MM.1S (cell line): ENCODE measurements at regions not wholly inside any gene's neighbourhood (a gene's known extent, or its start where the extent isn't known, plus 50 kb on each side); places are given as distances from the start of the nearest gene placed in this dataset.

Source experiments
- DNase-seq: peaks from one replicate; pipeline ENCODE4 v3.0.0-alpha.2; 2015
- H2AFZ ChIP-seq: fragments of 300-600 bp; sonication (generic); 2 replicates; pipeline ENCODE4 v1.6.0; 2016; ENCODE audit warnings: antibody characterized with exemption, low read length
- H3F3A ChIP-seq: fragments of 300-600 bp; sonication (generic); 2 replicates; pipeline ENCODE4 v1.6.1; 2016; ENCODE audit warnings: mild to moderate bottlenecking, antibody characterized with exemption, low read length, moderate library complexity, mixed read lengths; ENCODE audit not compliant: insufficient read depth
- H3K27ac ChIP-seq: fragments of 300-600 bp; sonication (generic); 2 replicates; pipeline ENCODE4 v1.5.1; 2016; ENCODE audit warnings: mild to moderate bottlenecking, low read length
- H3K27me3 ChIP-seq: fragments of 300-600 bp; sonication (generic); replicated peaks from 2 replicates; pipeline ENCODE4 v1.6.0; 2016; ENCODE audit warnings: low read length; ENCODE audit not compliant: insufficient read depth
- H3K36me3 ChIP-seq: fragments of 300-600 bp; sonication (generic); replicated peaks from 2 replicates; pipeline ENCODE4 v1.6.1; 2016; ENCODE audit warnings: mild to moderate bottlenecking, low read length, mixed read lengths; ENCODE audit not compliant: insufficient read depth
- H3K4me1 ChIP-seq: fragments of 300-600 bp; sonication (generic); 2 replicates; pipeline ENCODE4 v1.6.1; 2016; ENCODE audit warnings: low read length, mixed read lengths
- H3K4me2 ChIP-seq: fragments of 300-600 bp; sonication (generic); 2 replicates; pipeline ENCODE4 v1.6.0; 2016; ENCODE audit warnings: low read depth, low read length
- H3K4me3 ChIP-seq: fragments of 300-600 bp; sonication (generic); 2 replicates; pipeline ENCODE4 v1.5.1; 2016; ENCODE audit warnings: low read length, mixed read lengths
- H3K79me2 ChIP-seq: fragments of 300-600 bp; sonication (generic); 2 replicates; pipeline ENCODE4 v1.6.1; 2016; ENCODE audit warnings: mixed run types, low read length, mixed read lengths
- H3K9ac ChIP-seq: fragments of 300-600 bp; sonication (generic); 2 replicates; pipeline ENCODE4 v1.6.1; 2016; ENCODE audit warnings: low read length, mixed read lengths
- H3K9me2 ChIP-seq: fragments of 300-600 bp; sonication (generic); replicated peaks from 2 replicates; pipeline ENCODE4 v1.6.1; 2016; ENCODE audit warnings: mild to moderate bottlenecking, low read length, mixed read lengths; ENCODE audit not compliant: insufficient read depth
- H3K9me3 ChIP-seq: fragments of 300-600 bp; sonication (generic); replicated peaks from 2 replicates; pipeline ENCODE4 v1.6.1; 2016; ENCODE audit warnings: mild to moderate bottlenecking, low read length, mixed read lengths; ENCODE audit not compliant: insufficient read depth
- H4K20me1 ChIP-seq: fragments of 300-600 bp; sonication (generic); 2 replicates; pipeline ENCODE4 v1.6.1; 2016; ENCODE audit warnings: mild to moderate bottlenecking, low read length, moderate library complexity, mixed read lengths; ENCODE audit not compliant: insufficient read depth
- EZH2 ChIP-seq: fragments of 300-600 bp; sonication (generic); optimal IDR thresholded peaks from 2 replicates; pipeline ENCODE3; 2017; ENCODE audit warnings: low read depth, mild to moderate bottlenecking, antibody characterized with exemption, low read length, mixed read lengths
- EZH2phosphoT487 ChIP-seq: fragments of 300-600 bp; sonication (generic); IDR thresholded peaks from 2 replicates; pipeline ENCODE4 v1.6.1; 2018; ENCODE audit warnings: antibody characterized with exemption, low read length
- TF ChIP-seq, protein P1 (sequence below): fragments of 300-600 bp; sonication (generic); IDR thresholded peaks from 2 replicates; pipeline ENCODE4 v1.5.1; 2016; ENCODE audit warnings: antibody characterized with exemption, low read length, mixed read lengths

DNA sequence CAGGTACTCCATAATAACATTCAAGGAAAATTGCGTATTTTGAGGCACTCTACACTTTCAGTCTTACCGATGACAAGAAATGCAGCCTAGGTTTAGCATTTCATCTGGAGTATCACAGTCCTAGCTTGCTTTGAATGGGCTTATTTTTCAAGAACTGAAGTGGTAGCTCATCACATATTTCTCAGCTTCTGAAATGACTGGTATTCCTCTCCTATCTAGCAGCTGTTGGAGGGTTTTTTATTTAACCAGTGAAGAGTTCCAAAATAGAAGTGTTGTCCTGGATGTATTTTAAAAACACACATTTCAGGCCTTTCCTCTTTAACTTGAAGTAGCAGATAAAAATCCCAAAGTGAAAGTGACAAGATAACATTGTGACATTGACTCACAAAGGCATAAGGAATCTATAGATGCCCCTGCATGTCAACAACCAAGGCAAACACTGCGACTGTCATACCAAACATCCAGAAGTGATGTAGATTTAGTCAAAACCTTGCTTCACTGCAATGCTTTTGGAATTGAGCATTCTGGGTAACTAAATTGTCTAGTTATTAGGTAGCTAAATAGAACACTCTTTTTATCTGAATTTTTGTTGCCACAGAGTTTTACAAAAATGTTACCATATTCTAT, 182.2 kb upstream of the FBXO33 start:
- DNase-seq: no peak
- no peaks in the 10 kb centered on the region for H3K9me3 ChIP-seq
- H3K27ac ChIP-seq: no peak overlapping the region
- H3K27me3 ChIP-seq: no peaks in the 10 kb centered on the region
- no peak overlapping the region for H3K4me2 ChIP-seq
- no peak overlapping the region for H2AFZ ChIP-seq
- no peaks in the 10 kb centered on the region for H3K4me1 ChIP-seq
- H3F3A ChIP-seq: no peaks in the 10 kb centered on the region
- no peaks in the 10 kb centered on the region for H4K20me1 ChIP-seq
- H3K36me3 ChIP-seq: no peaks in the 10 kb centered on the region
- no peak overlapping the region for H3K9ac ChIP-seq
- H3K79me2 ChIP-seq: no peaks in the 10 kb centered on the region
- TF ChIP-seq EZH2phosphoT487 (no peak), EZH2 (no peak)
- TF ChIP-seq, protein P1, sequence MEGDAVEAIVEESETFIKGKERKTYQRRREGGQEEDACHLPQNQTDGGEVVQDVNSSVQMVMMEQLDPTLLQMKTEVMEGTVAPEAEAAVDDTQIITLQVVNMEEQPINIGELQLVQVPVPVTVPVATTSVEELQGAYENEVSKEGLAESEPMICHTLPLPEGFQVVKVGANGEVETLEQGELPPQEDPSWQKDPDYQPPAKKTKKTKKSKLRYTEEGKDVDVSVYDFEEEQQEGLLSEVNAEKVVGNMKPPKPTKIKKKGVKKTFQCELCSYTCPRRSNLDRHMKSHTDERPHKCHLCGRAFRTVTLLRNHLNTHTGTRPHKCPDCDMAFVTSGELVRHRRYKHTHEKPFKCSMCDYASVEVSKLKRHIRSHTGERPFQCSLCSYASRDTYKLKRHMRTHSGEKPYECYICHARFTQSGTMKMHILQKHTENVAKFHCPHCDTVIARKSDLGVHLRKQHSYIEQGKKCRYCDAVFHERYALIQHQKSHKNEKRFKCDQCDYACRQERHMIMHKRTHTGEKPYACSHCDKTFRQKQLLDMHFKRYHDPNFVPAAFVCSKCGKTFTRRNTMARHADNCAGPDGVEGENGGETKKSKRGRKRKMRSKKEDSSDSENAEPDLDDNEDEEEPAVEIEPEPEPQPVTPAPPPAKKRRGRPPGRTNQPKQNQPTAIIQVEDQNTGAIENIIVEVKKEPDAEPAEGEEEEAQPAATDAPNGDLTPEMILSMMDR: no peak
- no peaks in the 10 kb centered on the region for H3K9me2 ChIP-seq
- H3K4me3 ChIP-seq: no peak overlapping the region

DNA sequence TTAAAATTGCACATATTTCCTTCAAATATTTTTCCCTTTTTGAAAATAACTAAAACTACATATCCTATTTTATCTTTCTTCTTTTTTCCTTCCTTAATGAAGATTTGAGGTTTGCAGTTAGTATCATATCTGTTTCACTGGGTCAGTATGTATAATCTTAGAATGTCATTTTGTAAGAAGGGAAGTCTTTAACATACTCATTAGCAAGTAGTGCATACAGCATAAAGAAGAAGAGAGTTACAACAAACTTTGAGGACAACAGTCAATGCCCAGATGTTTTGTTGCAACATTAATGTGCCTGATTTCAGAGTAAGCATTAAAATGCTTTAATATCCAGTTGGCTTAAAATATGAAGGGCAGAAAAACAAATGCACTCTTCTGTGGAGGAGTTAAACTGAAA, 176.9 kb upstream of the FBXO33 start:
- no peak overlapping the region for H3K27ac ChIP-seq
- no peaks in the 10 kb centered on the region for H3F3A ChIP-seq
- no peaks in the 10 kb centered on the region for H3K9me2 ChIP-seq
- TF ChIP-seq, protein P1: no peak
- TF ChIP-seq EZH2 (no peak), EZH2phosphoT487 (no peak)
- H2AFZ ChIP-seq: no peak overlapping the region
- no peaks in the 10 kb centered on the region for H3K27me3 ChIP-seq
- no peak for DNase-seq
- H3K4me1 ChIP-seq: no peaks in the 10 kb centered on the region
- H3K4me2 ChIP-seq: no peak overlapping the region
- H3K79me2 ChIP-seq: no peaks in the 10 kb centered on the region
- H3K9ac ChIP-seq: no peak overlapping the region
- no peaks in the 10 kb centered on the region for H3K36me3 ChIP-seq
- H4K20me1 ChIP-seq: no peaks in the 10 kb centered on the region
- H3K4me3 ChIP-seq: no peak overlapping the region
- H3K9me3 ChIP-seq: no peaks in the 10 kb centered on the region

DNA sequence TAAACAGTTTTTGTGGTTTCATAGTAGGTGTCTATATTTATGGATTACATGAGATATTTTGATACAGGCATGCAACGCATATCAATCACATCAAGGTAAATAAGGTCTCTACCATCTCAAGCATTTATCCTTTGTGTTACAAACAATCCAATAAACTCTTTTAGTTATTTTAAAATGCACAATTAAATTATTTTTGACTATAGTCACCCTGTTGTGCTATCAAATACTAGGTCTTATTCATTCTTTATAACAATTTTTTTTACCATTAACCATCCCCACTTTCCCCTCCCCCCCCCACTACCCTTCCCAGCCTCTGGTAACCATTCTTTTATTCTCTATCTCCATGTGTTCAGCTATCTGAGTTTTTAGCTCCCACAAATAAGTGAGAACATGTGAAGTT, 175.7 kb upstream of the FBXO33 start:
- TF ChIP-seq, protein P1: no peak
- TF ChIP-seq EZH2phosphoT487: no peak
- no peak for TF ChIP-seq EZH2
- Histone ChIP-seq H4K20me1 (no peaks in the 10 kb centered on the region), H3K4me3 (no peak overlapping the region), H3K4me2 (no peak overlapping the region), H3K4me1 (no peaks in the 10 kb centered on the region), H3K27me3 (no peaks in the 10 kb centered on the region), H3K79me2 (no peaks in the 10 kb centered on the region), H3K9ac (no peak overlapping the region), H3K9me3 (no peaks in the 10 kb centered on the region), H3K9me2 (no peaks in the 10 kb centered on the region), H2AFZ (no peak overlapping the region), H3K27ac (no peak overlapping the region), H3F3A (no peaks in the 10 kb centered on the region), H3K36me3 (no peaks in the 10 kb centered on the region)
- no peak for DNase-seq
